CD14-positive monocyte (primary cell): ENCODE measurements at regions not wholly inside any gene's neighbourhood (a gene's known extent, or its start where the extent isn't known, plus 50 kb on each side); places are given as distances from the start of the nearest gene placed in this dataset.

Experiments used
- DNase-seq, 3 donors: peaks; one replicate each; pipeline ENCODE4 v3.0.0-alpha.2; 2011 to 2022
- H2AFZ ChIP-seq: 2 replicates; pipeline ENCODE4 v1.6.0; 2012; ENCODE audit warnings: mild to moderate bottlenecking, low read depth, low read length, inconsistent platforms; ENCODE audit not compliant: insufficient read depth, poor library complexity, severe bottlenecking
- H3K27ac ChIP-seq, 2 donors: 1 replicate in 1 of 2; 2 replicates in 1 of 2; pipeline ENCODE4 v1.5.1; 2012 to 2013; ENCODE audit warnings: low read length in 2 of 2, control low read depth in 1 of 2, inconsistent platforms in 1 of 2, low read depth in 1 of 2, mild to moderate bottlenecking in 1 of 2
- H3K27me3 ChIP-seq, 2 donors: one replicate each; pipeline versions ENCODE4 v1.6.0 to v1.6.1; 2011 to 2013; ENCODE audit warnings: low read length in 2 of 2; ENCODE audit not compliant: control insufficient read depth in 2 of 2, insufficient read depth in 2 of 2
- H3K36me3 ChIP-seq, 2 donors: replicated peaks in 1 of 2; 1 replicate in 1 of 2; 2 replicates in 1 of 2; pipeline versions ENCODE4 v1.5.1 to v1.6.1; 2012 to 2013; ENCODE audit warnings: low read length in 2 of 2, control low read depth in 1 of 2, inconsistent platforms in 1 of 2, mild to moderate bottlenecking in 1 of 2; ENCODE audit not compliant: insufficient read depth in 2 of 2, control insufficient read depth in 1 of 2
- H3K4me1 ChIP-seq, 2 donors: 1 replicate in 1 of 2; 2 replicates in 1 of 2; pipeline versions ENCODE4 v1.5.1 to v1.6.1; 2012 to 2013; ENCODE audit warnings: low read length in 2 of 2, control low read depth in 1 of 2, inconsistent platforms in 1 of 2, mild to moderate bottlenecking in 1 of 2, moderate library complexity in 1 of 2; ENCODE audit not compliant: insufficient read depth in 2 of 2, control insufficient read depth in 1 of 2
- H3K4me2 ChIP-seq: replicated peaks from 2 replicates; pipeline ENCODE3; 2012; ENCODE audit warnings: low read length, moderate library complexity, mild to moderate bottlenecking; ENCODE audit not compliant: poor library complexity, severe bottlenecking; ENCODE audit errors: extremely low read depth
- H3K4me3 ChIP-seq, 3 experiments: fragments of 200-600 bp in 1 of 3; sonication (generic) in 1 of 3; replicated peaks in 1 of 3; 1 replicate in 2 of 3; 2 replicates in 1 of 3; pipeline ENCODE4 v1.5.1; 2011 to 2013; ENCODE audit warnings: low read length in 3 of 3, mild to moderate bottlenecking in 3 of 3, control low read depth in 2 of 3, low read depth in 2 of 3, inconsistent platforms in 1 of 3, moderate library complexity in 1 of 3
- H3K79me2 ChIP-seq: 2 replicates; pipeline ENCODE4 v1.6.0; 2012; ENCODE audit warnings: mild to moderate bottlenecking, control low read depth, inconsistent platforms, low read length, moderate library complexity; ENCODE audit not compliant: insufficient read depth
- H3K9ac ChIP-seq: 2 replicates; pipeline ENCODE4 v1.6.0; 2017; ENCODE audit warnings: low read length, mild to moderate bottlenecking; ENCODE audit not compliant: insufficient read depth, poor library complexity, severe bottlenecking
- H3K9me3 ChIP-seq, 2 donors: replicated peaks in 1 of 2; 1 replicate in 1 of 2; 2 replicates in 1 of 2; pipeline versions ENCODE4 v1.5.1 to v1.6.1; 2012 to 2013; ENCODE audit warnings: low read length in 2 of 2, control low read depth in 1 of 2; ENCODE audit not compliant: control insufficient read depth in 1 of 2, insufficient read depth in 1 of 2
- H4K20me1 ChIP-seq: 2 replicates; pipeline ENCODE4 v1.6.0; 2012; ENCODE audit warnings: mild to moderate bottlenecking, low read length, control low read depth, moderate library complexity; ENCODE audit not compliant: insufficient read depth
- H3K27ac Mint-ChIP-seq, 7 donors: one replicate each; pipeline ENCODE4 v1.8.0; 2020; ENCODE audit warnings: mild to moderate bottlenecking in 7 of 7, mixed read lengths in 7 of 7, moderate library complexity in 6 of 7, inconsistent platforms in 2 of 7
- H3K27me3 Mint-ChIP-seq, 3 donors: one replicate each; pipeline ENCODE4 v1.8.0; 2021 to 2022; ENCODE audit warnings: low read depth in 3 of 3, mild to moderate bottlenecking in 3 of 3, mixed read lengths in 3 of 3, moderate library complexity in 3 of 3, inconsistent platforms in 1 of 3
- H3K36me3 Mint-ChIP-seq, 2 donors: one replicate each; pipeline ENCODE4 v1.8.0; 2020; ENCODE audit warnings: mixed read lengths in 2 of 2, inconsistent platforms in 1 of 2, mild to moderate bottlenecking in 1 of 2
- H3K4me1 Mint-ChIP-seq: one replicate; pipeline ENCODE4 v1.8.0; 2020; ENCODE audit warnings: mild to moderate bottlenecking, mixed read lengths
- H3K4me3 Mint-ChIP-seq, 2 donors: one replicate each; pipeline ENCODE4 v1.8.0; 2020; ENCODE audit warnings: mild to moderate bottlenecking in 2 of 2, mixed read lengths in 2 of 2, moderate library complexity in 1 of 2
- H3K9me3 Mint-ChIP-seq, 7 donors: one replicate each; pipeline ENCODE4 v1.8.0; 2020 to 2022; ENCODE audit warnings: mixed read lengths in 7 of 7, mild to moderate bottlenecking in 6 of 7, moderate library complexity in 6 of 7, inconsistent platforms in 2 of 7
- WGBS: methylation state at CpG from one replicate; pipeline ENCODE4 v1.1.5; 2013; ENCODE audit warnings: missing lambda C conversion rate; ENCODE audit not compliant: insufficient coverage; 5-methylcytosine and 5-hydroxymethylcytosine counted together
- intact Hi-C, 2 donors: fragments of 100-400 bp; cut with micrococcal nuclease; formaldehyde crosslinking; loops; one replicate each; pipeline versions ENCODE4 v1.15.0 to v1.15.1; 2023
- TF ChIP-seq, protein P1 (sequence below): fragments of 200-600 bp; IDR thresholded peaks from one replicate; pipeline ENCODE4 v1.8.0; 2022; ENCODE audit warnings: antibody characterized with exemption, mild to moderate bottlenecking

DNA sequence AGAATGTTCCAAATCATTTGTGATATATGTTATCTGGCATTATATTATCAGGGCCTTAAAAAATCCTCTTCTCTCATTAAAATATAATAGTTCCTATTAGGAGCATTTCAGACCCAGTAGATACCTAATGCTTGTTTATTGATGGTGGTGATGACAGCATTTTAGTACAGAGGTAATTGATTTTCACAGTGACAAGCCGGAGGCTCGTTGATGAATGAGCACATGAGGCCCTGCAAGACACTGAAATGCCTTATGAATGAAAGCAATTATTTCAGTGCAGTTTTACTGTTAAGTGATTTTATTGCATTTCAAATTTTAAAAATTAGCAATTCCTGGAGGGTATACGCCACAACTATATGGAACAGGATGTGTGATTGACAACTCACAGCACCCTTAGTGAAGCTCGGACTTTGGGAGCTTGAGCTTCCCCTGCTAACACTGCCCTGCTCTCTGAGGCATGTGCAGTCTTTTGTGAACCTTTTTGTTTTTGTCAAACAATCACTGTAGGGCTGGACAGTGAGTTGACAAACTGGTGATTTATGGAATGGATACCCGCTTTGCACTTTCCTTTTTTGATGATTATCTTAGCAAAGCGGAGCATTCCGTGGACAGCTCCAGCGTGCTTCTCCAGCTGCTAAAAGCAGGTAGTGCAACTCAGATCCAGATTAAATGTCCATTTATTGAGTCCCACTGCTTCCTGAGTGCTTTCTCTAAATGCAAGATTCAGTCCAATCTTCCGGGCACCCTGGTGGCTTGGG is 187.0 kb upstream of the ATP10A start:
- TF ChIP-seq, protein P1, sequence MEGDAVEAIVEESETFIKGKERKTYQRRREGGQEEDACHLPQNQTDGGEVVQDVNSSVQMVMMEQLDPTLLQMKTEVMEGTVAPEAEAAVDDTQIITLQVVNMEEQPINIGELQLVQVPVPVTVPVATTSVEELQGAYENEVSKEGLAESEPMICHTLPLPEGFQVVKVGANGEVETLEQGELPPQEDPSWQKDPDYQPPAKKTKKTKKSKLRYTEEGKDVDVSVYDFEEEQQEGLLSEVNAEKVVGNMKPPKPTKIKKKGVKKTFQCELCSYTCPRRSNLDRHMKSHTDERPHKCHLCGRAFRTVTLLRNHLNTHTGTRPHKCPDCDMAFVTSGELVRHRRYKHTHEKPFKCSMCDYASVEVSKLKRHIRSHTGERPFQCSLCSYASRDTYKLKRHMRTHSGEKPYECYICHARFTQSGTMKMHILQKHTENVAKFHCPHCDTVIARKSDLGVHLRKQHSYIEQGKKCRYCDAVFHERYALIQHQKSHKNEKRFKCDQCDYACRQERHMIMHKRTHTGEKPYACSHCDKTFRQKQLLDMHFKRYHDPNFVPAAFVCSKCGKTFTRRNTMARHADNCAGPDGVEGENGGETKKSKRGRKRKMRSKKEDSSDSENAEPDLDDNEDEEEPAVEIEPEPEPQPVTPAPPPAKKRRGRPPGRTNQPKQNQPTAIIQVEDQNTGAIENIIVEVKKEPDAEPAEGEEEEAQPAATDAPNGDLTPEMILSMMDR: no peak
- intact Hi-C loops: no loop called here
- Histone ChIP-seq H3K79me2 (no peaks in the 10 kb centered on the region), H3K9me3 (no peaks in the 10 kb centered on the region), H3K36me3 (no peaks in the 10 kb centered on the region), H3K4me2 (no peak overlapping the region), H3K9ac (no peak overlapping the region), H3K27ac (no peak overlapping the region), H3K4me1 (no peaks in the 10 kb centered on the region), H3K27me3 (no peaks in the 10 kb centered on the region), H4K20me1 (no peaks in the 10 kb centered on the region), H3K4me3 (no peak overlapping the region), H2AFZ (no peak overlapping the region)
- Mint-ChIP-seq H3K27ac (no peak overlapping the region), H3K36me3 (no peaks in the 10 kb centered on the region), H3K9me3 (peaks cover 0 to 14% (median 7%) of the 10 kb centered on the region in 7 donors), H3K4me3 (no peak overlapping the region), H3K27me3 (peaks cover 1% of the 10 kb centered on the region in 3 donors), H3K4me1 (no peaks in the 10 kb centered on the region)
- WGBS: 82% methylated on average over 6 of the region's 9 CpGs
- DNase-seq: no peak

DNA sequence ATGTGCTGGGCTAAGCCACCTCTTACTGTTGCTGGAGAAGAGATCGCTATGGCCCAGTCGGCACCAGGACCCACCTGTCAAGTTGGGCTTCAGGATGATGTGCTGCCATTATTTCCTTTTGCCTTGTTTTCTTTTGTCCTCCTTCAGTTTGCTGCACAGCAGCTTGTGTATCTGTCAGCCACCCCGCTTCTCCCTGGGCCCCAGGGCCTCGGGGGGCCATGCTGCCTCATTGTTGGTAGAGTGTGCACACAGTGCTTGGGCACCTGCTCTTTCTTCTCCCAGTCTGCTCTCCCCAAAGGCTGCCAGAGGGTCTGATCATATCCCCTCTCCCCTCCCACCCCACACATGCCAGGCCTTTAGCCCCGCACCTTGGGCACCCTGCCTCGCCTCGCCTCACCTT is 185.5 kb upstream of the ATP10A start:
- Mint-ChIP-seq H3K4me3 (no peak overlapping the region), H3K36me3 (no peaks in the 10 kb centered on the region), H3K9me3 (peaks cover 0 to 14% (median 9%) of the 10 kb centered on the region in 7 donors), H3K27me3 (peaks cover 1% of the 10 kb centered on the region in 3 donors), H3K27ac (no peak overlapping the region), H3K4me1 (no peaks in the 10 kb centered on the region)
- H3K4me3 ChIP-seq: no peak overlapping the region
- no peaks in the 10 kb centered on the region for H3K27me3 ChIP-seq
- H3K9ac ChIP-seq: no peak overlapping the region
- 95% methylated on average over 2 of the region's 7 CpGs for WGBS
- H3K9me3 ChIP-seq: no peaks in the 10 kb centered on the region
- no peaks in the 10 kb centered on the region for H4K20me1 ChIP-seq
- DNase-seq: no peak
- no peak overlapping the region for H3K4me2 ChIP-seq
- H3K79me2 ChIP-seq: no peaks in the 10 kb centered on the region
- H2AFZ ChIP-seq: no peak overlapping the region
- TF ChIP-seq, protein P1: no peak
- intact Hi-C loops: no loop called here
- H3K36me3 ChIP-seq: no peaks in the 10 kb centered on the region
- H3K27ac ChIP-seq: no peak overlapping the region
- H3K4me1 ChIP-seq: no peaks in the 10 kb centered on the region
